CD4-positive, alpha-beta T cell treated with Interleukin-17A for 1 hour (primary cell): ENCODE measurements at regions not wholly inside any gene's neighbourhood (a gene's known extent, or its start where the extent isn't known, plus 50 kb on each side); places are given as distances from the start of the nearest gene placed in this dataset.

Experiments
- DNase-seq: peaks from one replicate; pipeline ENCODE4 v3.0.0-alpha.2; 2020

- peak; percentile 6 for DNase-seq
These were observed 102.3 kb upstream of the LMO4 start for GRCh38 chr1:87226341-87226760.

- no peak for DNase-seq
These were observed 101.0 kb upstream of the LMO4 start for GRCh38 chr1:87227651-87228050.

- DNase-seq, result no peak
These were observed 98.2 kb upstream of the LMO4 start for GRCh38 chr1:87230501-87230900.

- no peak for DNase-seq
These were observed 96.8 kb upstream of the LMO4 start for GRCh38 chr1:87231703-87232367.

- DNase-seq, result no peak
These were observed 92.1 kb upstream of the LMO4 start for GRCh38 chr1:87236585-87236984.

GRCh38 chr1:87239997-87240605 is 88.6 kb upstream of the LMO4 start:
- no peak for DNase-seq

- DNase-seq, result no peak
These were observed 87.9 kb upstream of the LMO4 start for GRCh38 chr1:87240661-87241285.

GRCh38 chr1:87242445-87243185 is 86.1 kb upstream of the LMO4 start:
- no peak for DNase-seq

GRCh38 chr1:87243573-87243972 is 85.1 kb upstream of the LMO4 start:
- no peak for DNase-seq

- DNase-seq, result no peak
These were observed 82.2 kb upstream of the LMO4 start for GRCh38 chr1:87246436-87246835.

GRCh38 chr1:87249803-87250202 is 78.9 kb upstream of the LMO4 start:
- no peak for DNase-seq

GRCh38 chr1:87250336-87250735 is 78.3 kb upstream of the LMO4 start:
- no peak for DNase-seq

- no peak for DNase-seq
These were observed 76.3 kb upstream of the LMO4 start for GRCh38 chr1:87252406-87252805.

- no peak for DNase-seq
These were observed 66.0 kb upstream of the LMO4 start for GRCh38 chr1:87262688-87263087.

- no peak for DNase-seq
These were observed 65.4 kb upstream of the LMO4 start for GRCh38 chr1:87263281-87263680.

- no peak for DNase-seq
These were observed 64.9 kb upstream of the LMO4 start for GRCh38 chr1:87263785-87264184.

GRCh38 chr1:87264976-87265375 is 63.7 kb upstream of the LMO4 start:
- no peak for DNase-seq

- no peak for DNase-seq
These were observed 62.9 kb upstream of the LMO4 start for GRCh38 chr1:87265786-87266185.

GRCh38 chr1:87268111-87268510 is 60.6 kb upstream of the LMO4 start:
- no peak for DNase-seq

GRCh38 chr1:87269921-87270320 is 58.8 kb upstream of the LMO4 start:
- no peak for DNase-seq

- no peak for DNase-seq
These were observed 55.4 kb upstream of the LMO4 start for GRCh38 chr1:87273291-87273690.

- no peak for DNase-seq
These were observed 53.8 kb upstream of the LMO4 start for GRCh38 chr1:87274851-87275250.

GRCh38 chr1:87278825-87279535 is 49.7 kb upstream of the LMO4 start:
- no peak for DNase-seq
